T-helper 1 cell (primary cell): ENCODE measurements at regions not wholly inside any gene's neighbourhood (a gene's known extent, or its start where the extent isn't known, plus 50 kb on each side); places are given as distances from the start of the nearest gene placed in this dataset.
"Not testable (repeated sequence)": the region's sequence is repeated elsewhere in the genome, so short reads cannot be mapped to it uniquely, and the experiment has no call there.

Experiments
- DNase-seq, 5 donors: peaks; one replicate each; pipeline ENCODE4 v3.0.0-alpha.2; 2012 to 2020

GRCh38 chr18:24567199-24567598 lies 106.8 kb downstream of the HRH4 start:
- no peak for DNase-seq

- DNase-seq, result no peak
These were observed 110.3 kb downstream of the HRH4 start for GRCh38 chr18:24570716-24571115.

- no peak for DNase-seq
These were observed 122.3 kb downstream of the HRH4 start for GRCh38 chr18:24582771-24583170.

GRCh38 chr18:24584205-24584604 lies 123.8 kb downstream of the HRH4 start:
- no peak for DNase-seq

GRCh38 chr18:24584813-24585212 lies 124.4 kb downstream of the HRH4 start:
- no peak for DNase-seq

GRCh38 chr18:24585996-24586566 lies 125.6 kb downstream of the HRH4 start:
- no peak for DNase-seq

- DNase-seq, result no peak
These were observed 126.4 kb downstream of the HRH4 start for GRCh38 chr18:24586662-24587360.

GRCh38 chr18:24588440-24588839 lies 128.0 kb downstream of the HRH4 start:
- no peak for DNase-seq

- DNase-seq, result no peak
These were observed 130.5 kb downstream of the HRH4 start for GRCh38 chr18:24590946-24591345.

GRCh38 chr18:24593401-24593800 lies 133.0 kb downstream of the HRH4 start:
- DNase-seq, result no peak

- DNase-seq, result no peak
These were observed 133.4 kb downstream of the HRH4 start for GRCh38 chr18:24593886-24594285.

GRCh38 chr18:24595561-24596031 lies 135.2 kb downstream of the HRH4 start:
- DNase-seq, result no peak

GRCh38 chr18:24600076-24600654 lies 139.7 kb downstream of the HRH4 start:
- DNase-seq, result peak in 1 of 5 donors; percentile 3

- no peak for DNase-seq
These were observed 141.1 kb downstream of the HRH4 start for GRCh38 chr18:24601585-24601984.

GRCh38 chr18:24602201-24602600 lies 141.8 kb downstream of the HRH4 start:
- DNase-seq, result no peak

GRCh38 chr18:24603151-24603550 lies 142.7 kb downstream of the HRH4 start:
- DNase-seq, result no peak

- no peak for DNase-seq
These were observed 145.0 kb downstream of the HRH4 start for GRCh38 chr18:24605444-24605843.

GRCh38 chr18:24609254-24609653 lies 148.8 kb downstream of the HRH4 start:
- no peak for DNase-seq

GRCh38 chr18:24611075-24611474 lies 150.6 kb downstream of the HRH4 start:
- no peak for DNase-seq

GRCh38 chr18:24613896-24614640 lies 153.6 kb downstream of the HRH4 start:
- DNase-seq, result no peak

GRCh38 chr18:24616653-24617052 lies 156.2 kb downstream of the HRH4 start:
- no peak for DNase-seq

GRCh38 chr18:24624421-24624820 lies 164.0 kb downstream of the HRH4 start:
- DNase-seq, result not testable (repeated sequence)

GRCh38 chr18:24627644-24628315 lies 167.3 kb downstream of the HRH4 start:
- no peak for DNase-seq
